Esophagus squamous epithelium (tissue), 4 donors: ENCODE measurements at regions not wholly inside any gene's neighbourhood (a gene's known extent, or its start where the extent isn't known, plus 50 kb on each side); places are given as distances from the start of the nearest gene placed in this dataset.

Experiments
- POLR2A ChIP-seq, 4 donors: fragments of 450-650 bp; IDR thresholded peaks; one replicate each; pipeline ENCODE4 v1.6.1; 2017; ENCODE audit warnings: antibody characterized with exemption in 4 of 4, mild to moderate bottlenecking in 4 of 4, moderate library complexity in 3 of 4
- TF ChIP-seq, protein P1 (sequence below), 6 experiments: fragments of 450-650 bp in 4 of 6; fragments of 200-600 bp in 2 of 6; sonication (generic) in 2 of 6; IDR thresholded peaks; one replicate each; pipeline ENCODE4 v1.5.1; 2016 to 2019; ENCODE audit warnings: antibody characterized with exemption in 6 of 6, mild to moderate bottlenecking in 4 of 6, moderate library complexity in 4 of 6

DNA sequence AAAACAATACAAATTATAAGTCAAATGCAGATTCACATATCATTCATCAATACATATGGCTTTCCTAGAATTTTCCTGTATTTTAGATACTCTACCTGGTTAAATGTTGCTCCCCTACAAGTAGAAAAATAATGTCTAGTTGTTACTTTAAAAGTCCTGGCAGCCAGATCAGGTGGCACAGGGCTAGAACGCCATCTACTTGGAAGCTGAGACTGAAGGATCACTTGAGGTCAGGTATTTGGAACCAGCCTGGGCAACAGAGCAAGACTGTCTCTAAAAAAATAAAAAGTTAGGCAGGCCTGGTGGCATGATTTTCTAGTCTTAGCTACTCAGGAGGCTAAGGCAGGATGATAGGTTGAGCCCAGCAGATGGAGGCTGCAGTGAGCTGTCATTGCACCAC is 1573.0 kb downstream of the NLGN4Y start:
- TF ChIP-seq, protein P1, sequence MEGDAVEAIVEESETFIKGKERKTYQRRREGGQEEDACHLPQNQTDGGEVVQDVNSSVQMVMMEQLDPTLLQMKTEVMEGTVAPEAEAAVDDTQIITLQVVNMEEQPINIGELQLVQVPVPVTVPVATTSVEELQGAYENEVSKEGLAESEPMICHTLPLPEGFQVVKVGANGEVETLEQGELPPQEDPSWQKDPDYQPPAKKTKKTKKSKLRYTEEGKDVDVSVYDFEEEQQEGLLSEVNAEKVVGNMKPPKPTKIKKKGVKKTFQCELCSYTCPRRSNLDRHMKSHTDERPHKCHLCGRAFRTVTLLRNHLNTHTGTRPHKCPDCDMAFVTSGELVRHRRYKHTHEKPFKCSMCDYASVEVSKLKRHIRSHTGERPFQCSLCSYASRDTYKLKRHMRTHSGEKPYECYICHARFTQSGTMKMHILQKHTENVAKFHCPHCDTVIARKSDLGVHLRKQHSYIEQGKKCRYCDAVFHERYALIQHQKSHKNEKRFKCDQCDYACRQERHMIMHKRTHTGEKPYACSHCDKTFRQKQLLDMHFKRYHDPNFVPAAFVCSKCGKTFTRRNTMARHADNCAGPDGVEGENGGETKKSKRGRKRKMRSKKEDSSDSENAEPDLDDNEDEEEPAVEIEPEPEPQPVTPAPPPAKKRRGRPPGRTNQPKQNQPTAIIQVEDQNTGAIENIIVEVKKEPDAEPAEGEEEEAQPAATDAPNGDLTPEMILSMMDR (IDR thresholded peaks at IDR 0.05), result no peak
- TF ChIP-seq POLR2A (IDR thresholded peaks at IDR 0.05), result no peak
